ENCODE measurements at regions not wholly inside any gene's neighbourhood (a gene's known extent, or its start where the extent isn't known, plus 50 kb on each side); places are given as distances from the start of the nearest gene placed in this dataset.
"Not testable (repeated sequence)": the region's sequence is repeated elsewhere in the genome, so short reads cannot be mapped to it uniquely, and the experiment has no call there.

- no peak for DNase-seq
Measured at GRCh38 chr12:131192951-131193350, 239.2 kb downstream of the ADGRD1 start.

GRCh38 chr12:131194166-131194565, 240.5 kb downstream of the ADGRD1 start:
- no peak for DNase-seq

- DNase-seq, result no peak
Measured at GRCh38 chr12:131195796-131196195, 242.1 kb downstream of the ADGRD1 start.

- DNase-seq, result no peak
Measured at GRCh38 chr12:131196220-131196619, 242.5 kb downstream of the ADGRD1 start.

GRCh38 chr12:131197490-131197889, 243.8 kb downstream of the ADGRD1 start:
- no peak for DNase-seq

- no peak for DNase-seq
Measured at GRCh38 chr12:131199221-131199620, 245.5 kb downstream of the ADGRD1 start.

GRCh38 chr12:131201912-131202311, 248.2 kb downstream of the ADGRD1 start:
- not testable (repeated sequence) for DNase-seq

- no peak for DNase-seq
Measured at GRCh38 chr12:131202592-131203378, 249.1 kb downstream of the ADGRD1 start.

GRCh38 chr12:131203666-131204415, 250.1 kb downstream of the ADGRD1 start:
- no peak for DNase-seq

- no peak for DNase-seq
Measured at GRCh38 chr12:131204416-131205274, 250.9 kb downstream of the ADGRD1 start.

GRCh38 chr12:131205275-131205933, 251.7 kb downstream of the ADGRD1 start:
- not testable (repeated sequence) for DNase-seq

- DNase-seq, result not testable (repeated sequence)
Measured at GRCh38 chr12:131206630-131207299, 253.1 kb downstream of the ADGRD1 start.

- not testable (repeated sequence) for DNase-seq
Measured at GRCh38 chr12:131207300-131207660, 253.6 kb downstream of the ADGRD1 start.

GRCh38 chr12:131207841-131208240, 254.1 kb downstream of the ADGRD1 start:
- DNase-seq, result not testable (repeated sequence)

GRCh38 chr12:131208425-131208824, 254.7 kb downstream of the ADGRD1 start:
- DNase-seq, result no peak

GRCh38 chr12:131209082-131210070, 255.7 kb downstream of the ADGRD1 start:
- no peak for DNase-seq

GRCh38 chr12:131210506-131211339, 257.0 kb downstream of the ADGRD1 start:
- DNase-seq, result no peak

- DNase-seq, result no peak
Measured at GRCh38 chr12:131211340-131211938, 257.7 kb downstream of the ADGRD1 start.

- no peak for DNase-seq
Measured at GRCh38 chr12:131213896-131214442, 260.3 kb downstream of the ADGRD1 start.

All from CD4-positive, alpha-beta T cell treated with Interleukin-21 for 1 hour (primary cell).